Mesodermal cell (in vitro differentiated cells): ENCODE measurements at regions not wholly inside any gene's neighbourhood (a gene's known extent, or its start where the extent isn't known, plus 50 kb on each side); places are given as distances from the start of the nearest gene placed in this dataset.

Experiments
- H3K27ac ChIP-seq: 2 replicates; pipeline ENCODE4 v1.7.0; 2013; ENCODE audit warnings: mild to moderate bottlenecking, low read depth, low read length, moderate library complexity; ENCODE audit not compliant: severe bottlenecking
- H3K36me3 ChIP-seq: 2 replicates; pipeline ENCODE4 v1.7.1; 2013; ENCODE audit warnings: mild to moderate bottlenecking, low read length, moderate library complexity; ENCODE audit not compliant: control insufficient read depth, insufficient read depth
- H3K4me1 ChIP-seq: one replicate; pipeline ENCODE4 v1.7.1; 2013; ENCODE audit warnings: mild to moderate bottlenecking, low read length; ENCODE audit not compliant: insufficient read depth, control insufficient read depth, poor library complexity, severe bottlenecking
- H3K4me3 ChIP-seq: 2 replicates; pipeline ENCODE4 v1.7.0; 2013; ENCODE audit warnings: low read length, control low read depth, mild to moderate bottlenecking; ENCODE audit not compliant: insufficient read depth, poor library complexity, severe bottlenecking; ENCODE audit errors: extremely low read depth
- H3K9me3 ChIP-seq: 2 replicates; pipeline ENCODE4 v1.7.1; 2013; ENCODE audit warnings: mild to moderate bottlenecking, low read length, moderate library complexity; ENCODE audit not compliant: control insufficient read depth
- WGBS, 2 experiments: methylation state at CpG; one replicate each; pipeline ENCODE4 v1.1.5; 2013; ENCODE audit warnings: missing lambda C conversion rate in 2 of 2; ENCODE audit not compliant: insufficient coverage in 2 of 2; 5-methylcytosine and 5-hydroxymethylcytosine counted together

DNA sequence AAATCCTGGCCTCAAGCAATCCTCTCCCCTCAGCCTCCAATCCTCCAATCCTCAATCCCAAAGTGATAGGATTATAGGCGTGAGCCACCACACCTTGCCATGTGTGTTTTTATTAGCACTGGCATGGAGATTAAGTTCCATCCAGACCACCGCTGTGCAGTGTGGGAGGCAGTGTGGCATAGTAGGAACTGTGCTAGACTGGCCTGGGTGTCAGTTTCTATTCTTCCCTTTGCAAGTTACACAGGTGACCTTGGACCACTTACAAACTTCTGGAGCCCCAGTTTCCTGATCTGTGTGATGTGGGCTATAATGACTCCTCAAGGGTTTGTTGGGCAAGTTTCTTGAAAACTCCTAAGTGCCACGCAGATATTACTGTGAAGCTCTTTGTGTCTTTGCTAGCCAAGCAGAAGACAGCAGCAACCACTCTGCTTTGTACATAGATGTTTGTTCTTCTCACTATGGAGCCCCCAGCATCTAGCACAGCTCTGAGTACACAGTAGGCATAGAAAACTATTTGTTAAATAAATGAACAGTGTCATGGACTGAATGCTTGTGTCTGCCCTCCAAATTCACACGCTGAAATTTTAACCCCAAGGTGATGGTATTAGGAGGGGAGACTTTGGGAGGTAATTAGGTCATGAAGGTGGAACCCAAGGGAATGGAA, 93.0 kb downstream of the LBH start:
- no peak overlapping the region for H3K27ac ChIP-seq
- no peaks in the 10 kb centered on the region for H3K36me3 ChIP-seq
- H3K4me3 ChIP-seq, result no peak overlapping the region
- H3K4me1 ChIP-seq, result no peaks in the 10 kb centered on the region
- H3K9me3 ChIP-seq, result no peaks in the 10 kb centered on the region
- 94 to 100% methylated on average over 3 of the region's 4 CpGs for WGBS, 2 experiments

DNA sequence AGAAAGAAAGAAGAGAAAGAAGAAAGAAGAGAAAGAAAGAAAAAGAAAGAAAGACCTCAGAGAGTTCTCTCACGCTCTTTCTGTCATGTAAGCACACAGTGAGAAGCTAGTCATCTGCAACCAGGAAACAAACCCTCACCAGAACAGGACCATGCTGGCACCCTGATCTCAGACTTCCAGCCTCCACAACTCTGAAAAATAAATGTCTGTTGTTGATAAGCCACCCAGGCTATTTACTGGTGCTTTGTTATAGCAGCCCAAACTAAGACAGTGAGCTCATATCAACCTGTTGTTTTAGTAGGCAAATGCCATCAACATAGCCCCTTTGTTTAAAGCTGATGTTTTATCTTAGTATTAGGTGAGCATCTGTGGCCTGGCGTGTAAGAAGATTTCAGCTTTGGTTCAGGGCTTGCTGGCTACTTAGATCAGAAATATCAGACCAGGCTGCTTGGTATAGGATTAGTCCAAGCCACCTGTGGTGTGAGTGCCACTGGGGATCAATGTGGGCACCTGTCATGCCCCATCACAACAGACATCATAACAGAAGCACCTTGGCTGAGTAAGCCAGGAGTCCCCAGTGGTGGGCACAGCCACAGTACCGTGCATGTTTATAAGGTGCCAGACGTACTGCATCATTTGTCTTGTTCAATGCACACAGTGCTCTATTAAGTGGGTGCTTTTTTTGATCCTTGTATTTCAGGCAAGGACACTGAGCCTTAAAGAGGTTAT, 94.4 kb downstream of the LBH start:
- Histone ChIP-seq H3K9me3 (no peaks in the 10 kb centered on the region), H3K4me3 (no peak overlapping the region), H3K27ac (no peak overlapping the region), H3K36me3 (no peaks in the 10 kb centered on the region), H3K4me1 (no peaks in the 10 kb centered on the region)
- WGBS, 2 experiments, result 83 to 100% methylated on average over 2 of the region's 4 CpGs

DNA sequence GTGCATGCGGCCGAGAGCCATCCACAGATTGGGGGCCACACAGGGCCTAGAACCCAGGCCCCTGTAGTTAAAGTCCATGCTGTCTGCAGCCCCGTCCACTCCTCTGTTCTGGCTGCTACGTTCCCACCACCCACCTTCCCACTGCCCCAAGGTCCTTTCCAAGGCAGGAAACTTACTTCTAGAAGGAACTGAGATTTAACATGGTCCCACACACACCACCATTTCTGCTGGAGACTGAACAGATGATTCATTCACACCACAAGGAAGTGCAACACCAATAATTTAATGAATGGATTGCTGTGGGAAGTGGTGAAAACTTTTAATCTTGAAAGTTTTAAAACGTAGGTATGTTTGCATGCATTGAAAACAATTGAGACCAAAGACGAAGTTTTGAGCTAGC, 95.2 kb downstream of the LBH start:
- Histone ChIP-seq H3K9me3 (no peaks in the 10 kb centered on the region), H3K4me1 (no peaks in the 10 kb centered on the region), H3K4me3 (no peak overlapping the region), H3K27ac (no peak overlapping the region), H3K36me3 (no peaks in the 10 kb centered on the region)
- WGBS, 2 experiments, result 97 to 100% methylated on average over 2 to 3 of the region's 6 CpGs

DNA sequence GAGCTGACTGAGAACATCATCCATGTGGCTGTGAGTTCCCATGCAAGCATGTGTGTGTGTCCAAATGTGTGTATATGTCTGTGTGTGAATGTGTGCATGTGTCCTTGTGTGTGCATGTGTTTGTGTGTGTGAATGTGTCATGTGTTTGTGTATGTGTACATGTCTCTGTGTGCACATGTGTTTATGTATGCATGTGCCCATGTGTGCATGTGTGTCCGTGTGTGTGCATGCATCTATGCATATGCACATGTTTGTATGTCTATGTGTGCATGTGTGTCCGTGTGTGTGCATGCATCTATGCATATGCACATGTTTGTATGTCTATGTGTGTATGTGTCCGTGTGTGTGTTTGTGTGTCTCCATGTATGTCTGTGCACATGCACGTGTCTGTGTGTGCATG, 99.7 kb downstream of the LBH start:
- H3K4me3 ChIP-seq, result no peak overlapping the region
- no peaks in the 10 kb centered on the region for H3K9me3 ChIP-seq
- H3K36me3 ChIP-seq, result no peaks in the 10 kb centered on the region
- H3K4me1 ChIP-seq, result peaks cover 14% of the 10 kb centered on the region
- no peak overlapping the region for H3K27ac ChIP-seq
- 89 to 93% methylated on average over 3 to 4 of the region's 4 CpGs for WGBS, 2 experiments

DNA sequence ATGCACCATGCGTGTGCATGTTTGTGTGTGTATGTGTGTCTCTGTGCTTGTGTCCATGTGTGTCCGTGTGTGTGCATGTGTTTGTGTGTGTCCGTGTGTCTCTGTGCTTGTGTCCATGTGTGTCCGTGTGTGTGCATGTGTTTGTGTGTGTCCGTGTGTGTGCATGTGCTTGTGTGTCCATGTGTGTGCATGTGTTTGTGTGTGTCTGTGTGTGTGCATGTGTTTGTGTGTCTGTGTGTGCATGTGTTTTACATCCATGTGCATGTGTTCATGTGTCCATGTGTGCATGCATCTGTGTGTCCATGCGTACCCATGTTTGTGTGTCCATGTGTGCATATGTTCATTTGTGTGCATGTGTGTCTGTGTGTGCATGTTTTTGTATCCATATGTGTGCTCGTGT, 100.5 kb downstream of the LBH start:
- Histone ChIP-seq H3K4me3 (no peak overlapping the region), H3K9me3 (no peaks in the 10 kb centered on the region), H3K36me3 (no peaks in the 10 kb centered on the region), H3K27ac (no peak overlapping the region), H3K4me1 (peaks cover 14% of the 10 kb centered on the region)
- 95 to 96% methylated on average over 6 of the region's 7 CpGs for WGBS, 2 experiments

DNA sequence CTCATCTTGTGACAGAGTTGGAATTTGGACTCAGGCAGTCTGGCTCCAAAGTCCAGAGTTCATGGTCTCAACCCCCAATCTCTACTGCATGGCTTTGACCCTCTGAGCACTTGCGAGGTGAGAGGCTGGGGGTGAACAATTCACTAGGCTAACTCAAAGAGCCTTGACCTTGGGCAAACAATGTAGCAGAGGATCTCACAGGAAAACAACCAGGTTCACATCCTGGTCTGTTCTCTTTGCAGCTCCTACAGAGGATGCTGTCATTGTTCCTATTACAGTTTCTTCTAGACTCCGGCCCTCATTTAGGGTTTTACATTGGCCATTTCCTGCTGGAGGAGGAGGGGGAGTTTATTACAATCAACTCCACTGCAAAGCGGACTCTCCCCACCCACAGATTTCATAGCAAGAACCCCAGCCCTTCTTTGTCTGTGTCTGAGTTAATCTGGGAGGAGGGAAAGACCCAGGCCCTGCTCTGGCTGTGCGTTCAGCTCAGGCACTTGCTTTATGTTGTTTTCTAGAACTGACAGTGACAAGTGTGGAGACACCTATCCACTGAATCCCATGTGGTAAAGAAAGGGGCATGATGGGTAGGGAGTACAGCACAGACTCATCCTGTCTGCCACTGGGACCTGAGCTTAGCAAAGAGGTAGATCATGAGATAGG, 101.6 kb downstream of the LBH start:
- peaks cover 14% of the 10 kb centered on the region for H3K4me1 ChIP-seq
- peak overlapping the region; percentile 10 for H3K27ac ChIP-seq
- H3K9me3 ChIP-seq, result no peaks in the 10 kb centered on the region
- 83 to 86% methylated on average over 1 to 2 of the region's 4 CpGs for WGBS, 2 experiments
- H3K36me3 ChIP-seq, result no peaks in the 10 kb centered on the region
- H3K4me3 ChIP-seq, result no peak overlapping the region

DNA sequence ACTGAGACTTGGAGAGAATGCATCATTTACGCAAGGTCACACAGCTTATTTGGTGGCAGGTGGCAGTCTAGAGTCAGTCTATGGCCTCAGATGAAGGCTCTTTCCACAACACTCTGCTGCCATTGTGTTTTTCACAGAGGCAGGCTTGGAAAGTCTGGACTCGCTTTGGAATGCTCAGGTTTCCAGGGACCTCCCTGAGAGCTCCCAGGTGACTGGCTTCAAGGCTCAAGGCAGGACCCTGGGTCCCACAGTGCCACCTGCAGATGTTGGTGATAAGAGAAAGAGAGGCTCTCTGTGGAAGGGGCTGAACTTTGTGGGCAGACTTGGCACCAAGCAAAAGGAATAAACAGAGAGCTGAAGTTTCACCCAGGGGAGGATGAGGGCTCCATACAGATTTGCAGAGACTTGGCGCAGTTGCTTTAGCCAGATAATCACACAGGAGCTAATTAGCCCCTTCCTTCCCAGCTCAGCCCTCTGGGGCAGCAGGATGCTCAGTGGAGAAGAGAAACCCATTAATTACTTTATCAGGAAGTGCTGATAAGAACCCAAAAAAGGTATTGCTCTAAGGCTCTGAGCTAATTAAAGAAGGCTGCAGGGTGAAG, 103.5 kb downstream of the LBH start:
- Histone ChIP-seq H3K4me3 (no peak overlapping the region), H3K9me3 (no peaks in the 10 kb centered on the region), H3K27ac (no peak overlapping the region), H3K36me3 (no peaks in the 10 kb centered on the region), H3K4me1 (peaks cover 14% of the 10 kb centered on the region)
- 65 to 78% methylated on average over 3 of the region's 3 CpGs for WGBS, 2 experiments

DNA sequence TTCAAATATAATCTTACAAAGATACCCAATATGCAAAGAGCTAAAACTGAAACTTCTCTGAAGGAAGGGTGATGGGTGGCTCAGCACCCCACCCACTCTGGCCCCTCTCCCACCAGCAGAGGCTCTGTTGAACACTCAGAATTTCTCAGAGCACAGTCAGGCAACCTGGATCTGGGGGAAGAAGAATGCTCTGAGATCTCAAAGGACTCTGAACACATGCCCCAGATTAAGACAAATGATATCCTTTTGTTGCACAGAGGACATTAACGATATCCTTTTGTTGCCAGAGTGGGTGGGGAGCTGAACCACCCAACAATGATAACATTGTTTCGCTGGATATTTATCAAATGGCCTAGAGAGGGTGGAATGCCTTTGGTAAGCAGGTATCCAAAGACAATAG, 104.8 kb downstream of the LBH start:
- no peak overlapping the region for H3K27ac ChIP-seq
- H3K36me3 ChIP-seq, result no peaks in the 10 kb centered on the region
- no peak overlapping the region for H3K4me3 ChIP-seq
- H3K9me3 ChIP-seq, result no peaks in the 10 kb centered on the region
- WGBS, 2 experiments, result 90 to 100% methylated on average over 1 to 2 of the region's 2 CpGs
- peaks cover 14% of the 10 kb centered on the region for H3K4me1 ChIP-seq

DNA sequence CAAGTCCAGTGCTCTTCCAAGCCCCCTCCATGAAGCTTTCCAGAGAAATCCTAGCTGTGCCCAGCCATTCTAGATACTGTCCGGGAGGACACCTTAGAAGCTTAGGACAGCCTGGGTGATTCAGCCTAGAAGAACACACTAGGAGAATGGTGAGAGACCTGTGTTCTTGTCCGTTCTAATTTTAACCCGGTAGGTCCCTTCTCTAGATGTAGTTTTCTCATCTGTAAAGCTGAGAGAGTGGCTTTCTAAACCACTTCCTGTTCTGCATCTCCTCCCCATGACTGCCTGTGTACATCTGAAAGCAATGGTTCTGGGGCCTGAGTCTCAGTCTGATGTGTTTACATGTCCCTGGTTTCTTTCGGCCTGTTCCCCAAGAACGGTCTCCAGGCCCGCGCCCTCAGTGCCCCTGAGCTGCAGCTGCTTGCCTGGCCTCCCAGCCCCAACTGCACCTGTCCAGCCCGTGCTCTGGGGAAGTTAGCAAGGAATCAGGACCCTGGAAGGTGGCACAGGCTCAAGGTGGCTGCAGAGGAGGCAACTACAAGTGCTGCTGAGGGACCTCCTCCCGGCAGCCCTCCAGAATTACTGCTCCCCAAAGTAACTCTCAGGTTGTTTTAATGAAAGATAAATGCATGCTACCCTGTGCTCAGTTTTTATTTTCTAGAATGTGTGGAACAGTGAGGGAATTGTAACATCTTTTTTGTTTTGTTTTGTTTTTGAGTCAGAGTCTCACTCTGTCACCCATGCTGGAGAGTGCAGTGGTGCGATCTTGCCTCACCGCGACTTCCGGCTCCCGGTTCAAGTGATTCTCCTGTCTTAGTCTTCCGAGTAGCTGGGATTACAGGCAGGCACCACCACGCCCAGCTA, 105.9 kb downstream of the LBH start:
- no peaks in the 10 kb centered on the region for H3K36me3 ChIP-seq
- WGBS, 2 experiments, result 95% methylated on average over 10 to 15 of the region's 16 CpGs
- H3K4me1 ChIP-seq, result peaks cover 14% of the 10 kb centered on the region
- no peak overlapping the region for H3K27ac ChIP-seq
- H3K9me3 ChIP-seq, result no peaks in the 10 kb centered on the region
- no peak overlapping the region for H3K4me3 ChIP-seq

DNA sequence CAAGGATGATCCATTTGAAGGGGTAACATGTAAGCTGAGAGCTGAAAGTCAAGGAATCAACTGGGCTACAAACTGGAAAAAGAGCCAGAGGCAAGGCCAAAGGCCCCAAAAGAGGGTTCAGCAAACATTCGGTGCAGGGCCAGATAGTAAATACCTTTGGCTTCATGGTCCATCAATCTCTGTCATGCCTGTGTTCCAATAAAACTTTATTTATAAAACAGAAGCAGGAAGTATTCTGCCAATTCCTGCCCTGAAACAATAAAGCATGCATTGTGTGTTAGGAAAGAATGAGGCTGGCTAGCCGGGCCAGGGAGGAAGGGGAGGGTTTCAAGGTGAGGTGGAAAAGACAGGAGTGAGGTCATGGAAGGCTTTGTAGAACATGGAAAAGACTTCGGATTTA, 107.1 kb downstream of the LBH start:
- H3K36me3 ChIP-seq, result no peaks in the 10 kb centered on the region
- H3K27ac ChIP-seq, result no peak overlapping the region
- WGBS, 2 experiments, result 85 to 88% methylated on average over 3 of the region's 3 CpGs
- no peak overlapping the region for H3K4me3 ChIP-seq
- H3K9me3 ChIP-seq, result peaks cover 4% of the 10 kb centered on the region
- peaks cover 8% of the 10 kb centered on the region for H3K4me1 ChIP-seq
